HL-60/S4 treated with phorbol 12-myristate 13-acetate at 8.2 ng/mL for 4 days and 3 days (cell line): ENCODE measurements at regions not wholly inside any gene's neighbourhood (a gene's known extent, or its start where the extent isn't known, plus 50 kb on each side); places are given as distances from the start of the nearest gene placed in this dataset.

Experiments used
- in situ Hi-C: fragments of 300-500 bp; cut with MboI; formaldehyde crosslinking; loops from 2 replicates; pipeline ENCODE4 v1.15.0; 2022; ENCODE audit warnings: low sequenced_read_pairs

DNA sequence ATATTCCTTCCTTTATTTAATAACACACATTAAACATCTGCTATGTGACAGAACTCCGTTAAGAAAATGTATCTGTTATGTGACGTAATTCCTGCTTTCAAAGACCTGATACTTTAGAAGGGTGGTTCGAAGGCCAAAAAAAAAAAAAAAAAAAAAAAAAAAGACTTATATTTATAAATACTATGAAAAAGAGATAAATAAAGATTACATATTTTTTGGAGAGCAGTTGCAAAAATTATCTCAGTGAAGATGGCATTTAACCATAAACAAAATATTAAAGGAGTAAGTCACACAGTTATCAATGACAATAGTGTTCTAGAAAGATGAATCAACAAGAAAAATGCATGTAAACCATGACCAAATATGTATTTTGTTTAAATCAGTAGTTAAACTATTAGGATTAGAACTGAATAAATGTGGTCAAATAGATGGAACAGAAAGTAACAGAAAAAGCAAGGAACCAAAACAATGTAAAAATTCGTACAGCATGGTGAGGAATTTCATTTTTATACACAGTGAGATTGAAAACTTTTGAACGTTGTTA is 612.3 kb upstream of the SLITRK5 start:
- in situ Hi-C loops = no loop called here

DNA sequence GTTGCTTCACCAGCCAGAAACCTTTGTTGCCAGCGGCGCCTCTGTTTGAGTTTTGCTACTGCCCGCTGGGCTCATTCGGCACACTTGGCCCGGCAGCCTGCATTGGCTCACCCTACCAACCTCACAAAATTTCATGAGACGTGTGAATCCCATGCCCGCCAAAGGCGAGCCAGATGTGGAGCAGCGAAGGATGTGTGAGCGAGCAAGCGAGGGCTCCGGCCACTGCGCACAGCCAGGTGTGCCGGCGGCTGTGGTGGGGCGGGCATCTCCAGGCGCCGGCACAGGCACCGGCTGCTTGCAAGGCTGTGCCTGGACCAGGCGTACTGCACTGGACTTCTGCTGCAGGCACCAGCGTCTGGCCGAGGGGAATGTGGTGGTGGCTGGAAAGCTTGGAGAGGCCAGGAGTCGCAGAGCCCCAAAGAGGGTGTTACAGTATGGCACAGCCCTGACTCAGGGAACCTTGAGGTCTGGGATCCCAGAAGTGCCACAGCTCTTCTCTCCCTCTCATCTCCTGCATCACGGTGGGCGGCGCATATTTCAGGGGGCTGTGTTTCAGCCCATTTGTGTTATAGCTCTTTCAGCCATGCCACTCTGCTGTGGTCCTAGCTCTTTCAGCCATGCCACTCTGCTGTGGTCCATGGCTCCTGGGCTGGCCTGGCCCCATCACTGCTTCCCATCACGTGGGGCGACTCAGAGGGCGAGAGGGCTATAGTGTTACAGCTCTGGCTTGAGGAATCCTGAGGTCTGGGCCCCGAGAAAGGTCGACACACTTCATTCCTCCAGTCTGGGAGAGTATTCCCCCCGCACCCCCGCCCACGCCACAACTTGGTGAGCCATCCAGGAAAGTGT is 592.0 kb upstream of the SLITRK5 start:
- in situ Hi-C loops = no loop called here

DNA sequence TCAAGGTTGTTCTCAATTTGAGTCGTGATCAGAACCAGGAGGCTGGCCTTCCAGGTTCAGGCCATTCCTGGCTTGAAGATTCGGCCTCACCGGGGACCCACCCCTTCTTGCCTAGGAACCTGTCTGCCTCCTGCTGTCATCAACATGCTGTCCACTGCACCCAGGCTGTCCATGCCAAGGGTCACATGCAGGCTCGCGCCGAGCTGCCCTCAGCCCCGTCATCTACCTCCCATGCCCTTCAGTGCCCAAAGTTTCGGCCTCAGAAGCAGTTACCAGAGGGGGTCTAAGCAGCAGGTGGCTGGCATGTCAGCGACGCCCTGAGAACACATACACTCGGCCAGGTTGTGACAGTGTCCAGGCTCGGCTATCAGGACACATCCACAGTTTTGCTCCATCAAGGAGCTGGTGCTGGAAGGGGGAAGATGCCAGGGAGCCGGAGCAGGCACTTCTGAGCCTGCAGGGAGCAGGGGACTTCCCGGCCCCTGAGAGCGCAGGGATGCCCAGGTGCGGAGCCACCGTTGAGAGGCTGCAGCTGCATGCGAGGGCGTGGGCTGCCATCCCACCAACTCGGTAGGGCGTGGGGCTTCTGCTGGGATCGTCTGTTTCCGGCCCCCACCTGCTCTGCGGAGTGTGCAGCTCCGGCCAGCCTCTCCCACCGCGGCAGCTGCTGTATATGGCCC is 590.9 kb upstream of the SLITRK5 start:
- in situ Hi-C loops = no loop called here

DNA sequence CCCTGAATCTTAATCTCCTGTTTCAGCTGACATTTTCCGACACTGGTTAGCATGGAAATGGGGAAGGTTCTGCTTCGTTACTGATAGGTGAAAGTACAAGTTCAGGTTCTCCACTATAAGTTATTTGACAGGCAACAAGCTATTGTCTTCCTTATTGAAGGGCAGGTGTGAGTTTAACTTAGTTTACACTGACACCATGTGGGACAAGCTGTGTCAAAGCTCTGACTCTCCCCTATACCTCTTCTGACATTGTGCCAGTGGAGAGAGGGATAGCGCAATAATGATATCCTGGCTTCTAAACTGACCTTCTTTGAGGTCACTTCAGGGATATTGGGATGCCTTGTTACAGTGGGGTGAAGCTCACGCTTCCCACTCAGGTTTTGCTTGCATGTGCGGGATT is 587.0 kb upstream of the SLITRK5 start:
- in situ Hi-C loops = no loop called here

DNA sequence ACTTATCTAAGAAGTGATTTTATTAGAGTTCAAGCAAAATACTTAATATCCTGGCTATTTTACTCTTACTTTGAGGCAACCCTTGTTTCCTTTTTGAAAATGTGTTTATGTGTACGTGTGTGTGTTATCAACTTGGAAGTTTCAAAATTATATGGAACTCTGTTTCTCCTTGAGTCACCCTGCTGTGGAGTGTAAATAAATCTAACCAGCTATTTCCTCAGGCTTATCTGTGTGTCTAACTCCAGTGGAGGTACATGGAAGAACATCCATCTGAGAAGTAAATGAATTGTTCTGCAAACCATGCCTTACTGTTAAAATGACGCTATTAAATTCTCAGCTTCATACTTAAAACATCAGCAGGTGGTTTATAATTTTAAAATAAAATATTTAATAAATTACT is 583.4 kb upstream of the SLITRK5 start:
- in situ Hi-C loops = no loop called here

DNA sequence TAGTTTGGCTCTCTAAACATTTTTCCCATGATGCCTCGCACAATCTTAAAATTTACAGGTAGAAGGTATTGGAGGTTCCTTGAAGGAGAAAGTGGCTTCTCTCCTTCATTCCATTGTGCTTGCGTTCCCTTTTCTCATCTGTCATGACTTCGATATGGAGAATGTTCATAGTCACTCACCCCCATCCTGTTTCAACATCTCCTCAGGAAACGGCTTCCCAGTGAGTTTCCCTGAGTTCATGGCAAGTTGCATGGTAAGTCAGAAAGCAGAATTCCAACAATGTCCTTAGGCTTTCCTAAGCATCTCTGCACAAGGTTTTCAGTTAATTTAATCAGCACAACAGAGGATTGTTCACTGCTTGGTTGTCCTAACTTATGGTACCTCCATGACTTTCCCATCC is 581.8 kb upstream of the SLITRK5 start:
- in situ Hi-C loops = no loop called here

DNA sequence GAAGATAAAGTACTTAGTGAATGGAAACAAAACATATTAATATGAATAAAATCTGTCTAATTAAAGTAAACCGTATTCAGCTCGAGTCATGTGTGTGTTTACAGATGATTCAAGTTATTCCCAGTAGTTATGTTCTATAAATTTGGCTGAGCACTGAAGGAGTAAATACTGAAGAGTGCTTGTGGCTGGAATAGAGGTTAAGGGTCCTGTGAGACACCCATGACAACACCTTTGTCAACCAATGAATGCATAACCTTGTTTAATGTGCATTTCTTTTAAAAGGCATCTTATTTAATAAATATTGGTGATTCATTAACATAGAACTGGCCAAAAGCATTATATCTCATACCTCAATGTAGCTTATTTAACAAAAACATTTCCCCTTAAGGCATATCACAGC is 577.8 kb upstream of the SLITRK5 start:
- in situ Hi-C loops = no loop called here

DNA sequence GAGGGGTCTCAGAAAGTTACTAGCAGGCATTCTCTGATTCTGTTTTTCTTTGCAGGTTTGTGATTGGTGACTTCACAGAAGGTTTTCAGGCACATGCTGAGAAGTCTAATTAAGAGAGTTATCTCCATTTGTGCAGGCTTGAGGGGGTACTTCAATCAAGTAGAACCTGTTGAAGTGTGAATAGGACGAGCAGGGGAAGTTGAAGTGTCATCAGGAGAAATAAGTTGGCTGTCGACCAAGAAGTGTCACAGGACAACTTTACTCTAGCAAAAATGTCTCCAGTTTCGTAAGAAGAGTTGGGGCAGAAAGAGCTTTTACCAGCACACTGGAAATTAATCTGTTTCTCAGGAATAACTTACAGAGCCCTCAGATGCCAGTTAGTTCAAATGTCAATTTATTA is 576.5 kb upstream of the SLITRK5 start:
- in situ Hi-C loops = no loop called here

DNA sequence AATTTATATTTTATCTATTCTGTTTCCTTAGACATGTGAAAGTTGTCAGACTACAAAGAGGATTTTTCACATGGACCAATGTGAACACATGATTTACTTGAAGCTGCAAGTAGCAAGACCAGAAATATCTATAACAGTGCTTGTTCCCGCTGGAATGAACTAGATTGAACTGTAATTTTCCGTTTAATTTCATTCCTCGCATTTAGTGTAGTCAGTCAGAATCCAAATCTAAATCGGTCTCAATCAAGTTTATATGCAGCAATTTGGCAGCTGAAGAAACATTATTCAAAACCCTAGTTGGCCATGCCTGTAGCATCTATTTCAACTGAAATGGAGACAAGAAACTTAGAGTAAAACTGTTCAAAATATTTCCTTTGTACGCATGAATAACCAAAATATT is 570.7 kb upstream of the SLITRK5 start:
- in situ Hi-C loops = no loop called here

DNA sequence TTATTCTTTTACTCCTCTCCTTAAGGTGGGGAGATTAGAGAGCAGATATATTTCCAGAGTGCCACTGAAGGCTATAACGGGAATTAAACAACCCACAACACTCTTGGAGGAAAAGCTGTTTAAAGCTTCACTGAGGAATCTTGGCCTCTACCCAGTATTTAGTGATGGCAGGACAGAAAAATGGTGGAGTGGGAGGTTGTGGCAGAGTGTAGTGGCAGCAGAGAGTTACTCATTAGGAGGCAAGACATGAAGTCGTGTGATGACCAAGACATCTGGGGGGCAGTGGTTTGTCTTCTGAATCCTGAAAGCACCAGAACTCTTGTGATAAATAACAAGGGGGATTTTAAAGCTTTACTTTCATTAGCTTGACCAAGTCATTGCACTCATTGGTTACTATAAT is 563.5 kb upstream of the SLITRK5 start:
- in situ Hi-C loops = no loop called here

DNA sequence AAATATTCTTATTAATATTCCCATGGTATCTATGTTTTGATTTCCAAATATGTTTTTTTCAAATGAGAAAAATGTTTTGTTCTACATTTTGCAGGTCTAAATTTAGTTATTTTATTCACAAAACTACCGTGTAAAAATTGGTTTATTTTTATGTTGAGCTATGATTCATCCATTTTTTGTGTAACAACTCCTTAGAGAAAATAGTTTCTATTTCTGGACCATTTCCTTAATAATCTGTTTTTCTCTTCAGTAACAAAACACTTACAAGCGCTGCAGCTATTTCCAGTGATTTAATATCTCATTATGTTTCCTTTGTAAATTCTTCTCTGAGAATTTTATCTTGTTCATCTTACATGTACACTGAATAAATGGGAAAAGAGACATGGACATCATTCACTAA is 550.7 kb upstream of the SLITRK5 start:
- in situ Hi-C loops = no loop called here

DNA sequence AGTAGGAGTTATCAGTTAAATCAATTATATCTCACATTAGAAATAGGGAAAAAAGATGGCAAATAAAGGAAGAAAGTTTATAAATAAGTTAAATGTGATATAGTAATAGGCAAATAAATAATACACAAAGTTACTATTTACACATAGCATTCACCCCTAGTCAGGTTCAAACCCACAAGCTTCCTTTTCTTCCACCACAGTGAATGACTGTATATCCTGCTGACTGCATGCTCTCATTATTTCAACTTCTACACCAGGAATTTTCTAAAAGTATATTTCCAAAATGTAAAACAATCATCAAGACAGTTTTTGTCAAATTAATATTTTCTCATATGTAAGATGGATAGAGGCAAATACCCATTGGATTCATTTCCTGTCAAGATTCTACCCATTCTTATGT is 548.6 kb upstream of the SLITRK5 start:
- in situ Hi-C loops = no loop called here

DNA sequence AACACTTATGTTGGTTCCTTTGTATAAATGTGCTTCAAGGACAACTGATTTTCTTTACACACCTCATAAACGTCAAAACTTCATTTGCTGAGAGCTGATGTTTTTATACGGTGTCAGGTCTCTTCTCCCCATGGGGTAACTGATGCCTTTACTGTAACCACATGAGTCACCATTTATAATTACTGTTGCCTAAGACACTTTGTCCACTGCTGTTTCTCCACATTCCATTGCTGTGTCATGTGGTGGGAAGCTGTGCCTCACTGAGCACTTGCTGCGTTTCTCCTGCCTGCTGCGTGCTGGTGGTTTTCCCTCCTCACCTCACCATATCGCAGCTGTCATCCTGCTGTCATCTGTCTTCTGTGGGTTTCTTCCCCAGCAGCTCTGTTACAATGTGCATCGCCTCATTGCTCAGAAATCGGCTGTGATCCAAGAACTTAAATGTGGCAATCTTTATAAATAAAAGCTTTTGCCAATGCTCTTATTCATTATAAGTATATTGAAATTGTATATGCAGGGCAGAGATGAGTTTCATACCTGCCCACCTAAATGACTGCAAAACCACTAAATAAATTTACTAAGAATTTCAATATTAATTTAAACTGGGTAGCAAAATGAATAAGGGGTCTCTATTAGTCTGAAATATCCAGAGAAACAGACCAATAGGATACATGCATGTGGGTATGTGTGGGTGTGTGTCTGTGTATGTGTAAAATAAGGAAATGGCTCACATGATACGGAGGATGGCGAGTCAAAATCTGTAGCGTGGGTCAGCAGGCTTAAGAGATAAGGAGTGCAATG is 547.0 kb upstream of the SLITRK5 start:
- in situ Hi-C loops = no loop called here

DNA sequence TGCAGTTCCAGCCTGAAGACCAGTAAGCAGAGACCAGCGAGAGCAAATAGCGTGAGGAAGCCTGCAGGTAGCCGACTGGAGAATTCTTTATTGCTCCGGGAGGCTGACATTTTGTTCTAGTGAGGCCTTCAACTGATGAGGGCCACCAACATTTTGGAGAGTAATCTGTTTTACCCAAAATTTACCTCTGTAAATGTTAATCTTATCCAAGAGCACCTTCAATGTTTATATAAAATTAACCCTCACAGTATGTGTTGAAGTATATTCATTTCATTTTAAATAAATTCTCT is 546.4 kb upstream of the SLITRK5 start:
- in situ Hi-C loops = no loop called here

DNA sequence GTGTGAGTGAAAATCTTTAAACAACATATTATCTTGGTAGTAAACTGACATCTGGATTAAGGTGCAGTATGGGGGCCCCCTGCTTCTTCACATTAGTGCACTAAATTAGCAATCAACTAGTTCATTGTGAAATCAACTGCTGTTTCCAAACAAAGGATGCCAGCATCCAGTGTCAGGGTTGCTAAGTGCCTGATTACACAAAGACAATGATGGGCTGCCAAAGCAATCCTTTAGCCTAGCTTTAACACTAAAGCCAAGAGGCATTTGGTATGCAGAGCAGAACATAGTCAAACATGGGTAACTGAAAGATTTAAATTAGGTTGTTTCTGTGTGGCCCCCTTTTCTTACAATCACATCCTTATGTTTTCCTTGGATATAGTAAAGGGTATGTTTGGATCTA is 543.1 kb upstream of the SLITRK5 start:
- in situ Hi-C loops = no loop called here

DNA sequence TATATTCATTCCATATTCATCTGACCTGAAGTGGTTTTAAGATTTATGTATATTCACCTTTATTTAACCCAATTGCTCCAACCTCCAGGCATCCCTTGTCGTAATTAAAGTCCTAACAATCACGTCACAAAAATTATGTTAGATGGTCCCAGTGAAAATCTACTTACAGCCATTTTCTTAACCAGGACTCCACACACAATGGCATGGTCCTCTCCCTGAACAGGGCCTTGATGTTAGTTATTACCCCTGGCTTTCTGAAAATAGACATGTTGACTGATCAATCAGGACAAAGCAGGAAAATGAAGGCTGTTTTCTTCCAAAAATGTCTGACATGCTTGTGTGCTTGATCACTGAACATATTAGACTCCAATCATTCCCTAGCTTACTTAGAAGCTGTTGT is 542.7 kb upstream of the SLITRK5 start:
- in situ Hi-C loops = no loop called here

DNA sequence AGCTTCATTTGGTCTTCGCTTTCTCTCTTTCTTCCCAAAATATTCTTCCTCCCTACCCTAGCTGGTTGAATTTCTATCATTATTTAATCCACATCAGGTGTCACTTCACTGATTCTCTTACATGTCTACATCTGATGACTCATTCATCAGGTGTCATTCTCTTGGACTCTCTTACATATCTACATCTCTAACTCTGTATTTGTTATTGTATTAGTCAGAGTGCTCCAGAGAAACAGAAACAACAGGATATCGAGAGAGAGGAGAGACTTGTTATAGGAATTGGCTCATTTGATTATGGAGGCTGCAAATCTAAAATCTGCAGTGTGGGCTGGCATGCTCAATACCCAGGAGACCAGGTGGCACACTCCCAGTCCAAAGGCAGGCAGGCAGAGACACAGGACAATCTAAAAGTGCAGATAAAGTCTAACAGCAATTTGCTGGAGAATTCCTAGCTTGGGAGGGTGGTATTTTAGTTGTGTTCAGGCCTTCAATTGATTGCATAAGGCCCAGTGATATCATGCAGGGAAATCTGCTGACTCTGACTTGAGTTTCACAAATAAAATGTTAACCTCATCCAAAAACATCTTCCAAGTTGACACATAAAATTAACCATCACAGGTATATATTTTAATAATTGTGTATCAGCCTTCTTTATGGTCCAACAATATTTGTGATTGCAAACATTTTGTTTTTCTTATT is 541.4 kb upstream of the SLITRK5 start:
- in situ Hi-C loops = no loop called here

DNA sequence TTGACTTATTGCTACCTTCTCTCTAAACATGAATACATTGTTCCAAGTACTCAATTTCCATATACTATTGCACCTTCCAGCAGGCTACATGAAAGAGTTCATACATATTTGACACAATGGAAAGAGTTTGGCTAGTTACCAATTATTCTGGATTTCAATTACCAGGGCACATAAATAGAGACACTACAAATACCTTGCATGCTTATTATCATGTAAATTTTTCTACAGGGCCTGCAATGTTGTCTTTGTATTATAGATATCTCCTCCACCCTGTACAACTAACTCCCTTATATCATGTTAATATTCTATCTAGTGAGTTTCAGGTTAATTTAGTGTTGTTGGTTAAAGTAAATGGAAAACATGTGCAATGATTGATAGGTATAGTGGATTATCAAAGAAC is 540.7 kb upstream of the SLITRK5 start:
- in situ Hi-C loops = no loop called here

DNA sequence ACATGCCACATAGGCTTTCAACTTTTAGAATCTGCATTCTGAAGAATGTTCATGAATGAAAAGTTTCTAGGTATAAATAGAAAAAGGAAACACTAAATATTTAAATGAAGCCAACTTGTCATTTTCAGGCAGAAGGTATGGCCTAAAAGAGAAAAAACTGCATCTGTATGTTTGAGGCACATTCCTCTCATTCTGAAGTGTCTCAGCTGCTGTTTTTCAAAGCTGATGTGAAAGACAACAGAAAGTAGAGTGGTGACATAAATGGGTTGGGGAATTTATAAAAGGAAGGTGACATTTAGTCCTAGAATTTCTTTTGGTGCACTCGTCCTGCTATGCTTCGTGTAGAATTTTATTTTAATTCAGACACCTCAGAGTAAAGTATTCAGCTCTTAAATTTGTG is 539.6 kb upstream of the SLITRK5 start:
- in situ Hi-C loops = no loop called here

DNA sequence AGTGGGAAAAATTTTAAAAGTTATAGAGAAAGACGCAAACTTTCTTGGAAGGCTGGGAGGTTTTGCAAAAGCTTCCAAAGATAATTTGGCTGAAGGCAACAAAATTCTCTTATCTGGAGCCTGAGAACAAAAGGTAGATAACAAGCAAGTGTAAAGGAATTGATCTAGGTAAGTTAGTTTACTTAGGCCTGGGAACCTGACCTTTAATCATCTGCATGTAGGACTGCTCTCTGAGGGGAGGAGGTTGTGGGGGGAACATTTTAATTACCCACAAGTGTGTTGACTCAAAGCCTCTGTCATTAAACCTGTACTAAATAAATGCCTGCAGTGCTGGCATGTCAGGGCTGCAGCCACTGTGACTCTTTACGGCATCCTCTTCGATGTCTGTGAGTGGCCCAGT is 532.3 kb upstream of the SLITRK5 start:
- in situ Hi-C loops = no loop called here

DNA sequence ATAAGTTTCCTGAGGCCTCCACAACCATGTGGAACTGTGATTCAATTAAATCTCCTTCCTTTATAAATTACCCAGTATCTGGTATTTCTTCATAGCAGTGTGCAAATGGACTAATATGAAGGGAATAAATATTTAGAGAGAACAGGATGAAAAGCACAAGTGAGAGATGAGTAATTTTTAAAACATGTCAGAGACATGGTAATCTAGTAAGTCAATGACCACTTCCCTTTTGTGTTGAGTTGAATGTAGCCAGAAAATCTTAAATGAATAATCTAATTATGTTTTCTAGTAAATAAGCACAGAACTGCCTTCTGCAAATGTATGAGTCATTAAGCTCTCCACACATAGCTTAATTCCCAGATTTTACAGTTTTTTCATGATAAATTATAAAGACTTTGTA is 524.1 kb upstream of the SLITRK5 start:
- in situ Hi-C loops = no loop called here
